Spleen (tissue), 11 donors: ENCODE measurements at regions not wholly inside any gene's neighbourhood (a gene's known extent, or its start where the extent isn't known, plus 50 kb on each side); places are given as distances from the start of the nearest gene placed in this dataset.

Source experiments
- DNase-seq: peaks from one replicate; pipeline ENCODE4 v3.0.0-alpha.2; 2020
- H3K27ac ChIP-seq, 8 donors: fragments of 200-600 bp; sonication (generic) in 7 of 8; 1 replicate in 4 of 8; 2 replicates in 4 of 8; pipeline versions ENCODE4 v1.5.0 to v1.8.0; 2016 to 2021; ENCODE audit warnings: inconsistent platforms in 4 of 8, mild to moderate bottlenecking in 4 of 8, moderate library complexity in 1 of 8
- H3K27me3 ChIP-seq, 7 donors: fragments of 200-600 bp; sonication (generic) in 6 of 7; replicated peaks in 1 of 7; 1 replicate in 4 of 7; 2 replicates in 3 of 7; pipeline versions ENCODE4 v1.5.0 to v1.8.0; 2016 to 2021; ENCODE audit warnings: inconsistent platforms in 3 of 7, mild to moderate bottlenecking in 1 of 7
- H3K36me3 ChIP-seq, 6 donors: fragments of 200-600 bp; sonication (generic) in 5 of 6; 1 replicate in 4 of 6; 2 replicates in 2 of 6; pipeline versions ENCODE4 v1.5.0 to v1.8.0; 2016 to 2021; ENCODE audit warnings: inconsistent platforms in 2 of 6
- H3K4me1 ChIP-seq, 6 donors: fragments of 200-600 bp; sonication (generic) in 5 of 6; 1 replicate in 3 of 6; 2 replicates in 3 of 6; pipeline versions ENCODE4 v1.5.0 to v1.8.0; 2016 to 2021; ENCODE audit warnings: inconsistent platforms in 3 of 6
- H3K4me3 ChIP-seq, 8 donors: fragments of 200-600 bp; sonication (generic) in 7 of 8; 1 replicate in 4 of 8; 2 replicates in 4 of 8; pipeline versions ENCODE4 v1.5.0 to v1.8.0; 2016 to 2021; ENCODE audit warnings: inconsistent platforms in 4 of 8, mild to moderate bottlenecking in 4 of 8, moderate library complexity in 2 of 8
- H3K9me3 ChIP-seq, 8 donors: fragments of 200-600 bp; sonication (generic) in 7 of 8; 1 replicate in 4 of 8; 2 replicates in 4 of 8; pipeline versions ENCODE4 v1.5.0 to v1.8.0; 2016 to 2021; ENCODE audit warnings: inconsistent platforms in 4 of 8
- CTCF ChIP-seq, 11 experiments: fragments of 200-600 bp in 7 of 11; fragments of 450-650 bp in 4 of 11; sonication (generic) in 4 of 11; IDR thresholded peaks in 8 of 11; conservative IDR thresholded peaks in 3 of 11; 1 replicate in 7 of 11; 2 replicates in 4 of 11; pipeline versions ENCODE4 v1.4.0 to v1.8.0; 2016 to 2021; ENCODE audit warnings: antibody characterized with exemption in 11 of 11, inconsistent platforms in 4 of 11, mild to moderate bottlenecking in 1 of 11
- POLR2A ChIP-seq, 3 donors: fragments of 450-650 bp; IDR thresholded peaks; one replicate each; pipeline ENCODE4 v1.5.1; 2017; ENCODE audit warnings: antibody characterized with exemption in 3 of 3, mild to moderate bottlenecking in 1 of 3
- POLR2AphosphoS5 ChIP-seq, 3 donors: sonication (generic); formaldehyde crosslinking; IDR thresholded peaks; one replicate each; pipeline ENCODE4 v1.5.1; 2017; ENCODE audit warnings: antibody characterized with exemption in 3 of 3
- WGBS, 5 donors: extraction: QIAGEN DNeasy Blood & Tissue Kit in 3 of 5; methylation state at CpG; one replicate each; pipeline versions ENCODE4 v1.1.5 to v1.1.7; 2013 to 2018; 5-methylcytosine and 5-hydroxymethylcytosine counted together
- intact Hi-C: fragments of 100-400 bp; cut with DNase I; formaldehyde crosslinking; loops from one replicate; pipeline ENCODE4 v1.15.0; 2023; ENCODE audit warnings: low total_unique reads
- donor health status: healthy with polysubstance abuse.
- donor health status: DM: no; HTN: no; CAD: no; lungs with moderate emphysema.
- donor health status: DM: no; HTN: no; CAD: no.
- donor health status: Bipolar disorder and iron deficiency.
- donor health status: healthy.
- donor health status: DM: no; HTN: no; CAD: no.
- donor health status: DM: yes; HTN: yes; CAD: no.

GRCh38 chr2:204331180-204331579, 214.1 kb upstream of the PARD3B start:
- Histone ChIP-seq H3K27me3 (peaks cover 0 to 6% (median 0%) of the 10 kb centered on the region in 7 donors), H3K4me1 (peaks cover 0 to 6% (median 0%) of the 10 kb centered on the region in 6 donors), H3K27ac (no peak overlapping the region), H3K36me3 (no peaks in the 10 kb centered on the region), H3K4me3 (no peak overlapping the region), H3K9me3 (no peaks in the 10 kb centered on the region)
- 91 to 93% (median 92%) methylated on average over 6 of the region's 6 CpGs for WGBS, 5 donors
- DNase-seq: no peak
- TF ChIP-seq POLR2A (IDR thresholded peaks at IDR 0.05) (no peak), CTCF (IDR thresholded peaks at IDR 0.05 in 8 of 11, conservative IDR thresholded peaks at IDR 0.05 in 3 of 11) (no peak), POLR2AphosphoS5 (IDR thresholded peaks at IDR 0.05) (no peak)
- intact Hi-C loops: no loop called here

- Histone ChIP-seq H3K27me3 (peaks cover 0 to 7% (median 0%) of the 10 kb centered on the region in 7 donors), H3K9me3 (no peaks in the 10 kb centered on the region), H3K4me1 (no peaks in the 10 kb centered on the region), H3K27ac (no peak overlapping the region), H3K36me3 (no peaks in the 10 kb centered on the region), H3K4me3 (no peak overlapping the region)
- TF ChIP-seq POLR2A (IDR thresholded peaks at IDR 0.05) (no peak), POLR2AphosphoS5 (IDR thresholded peaks at IDR 0.05) (no peak), CTCF (IDR thresholded peaks at IDR 0.05 in 8 of 11, conservative IDR thresholded peaks at IDR 0.05 in 3 of 11) (no peak)
- 80 to 93% (median 87%) methylated on average over 2 of the region's 2 CpGs for WGBS, 5 donors
- no peak for DNase-seq
- intact Hi-C loops: no loop called here
These were observed 213.3 kb upstream of the PARD3B start for GRCh38 chr2:204331988-204332387.

GRCh38 chr2:204332706-204333105, 212.6 kb upstream of the PARD3B start:
- no peaks in the 10 kb centered on the region for H3K36me3 ChIP-seq
- H3K4me1 ChIP-seq: no peaks in the 10 kb centered on the region
- H3K27ac ChIP-seq: no peak overlapping the region
- intact Hi-C loops: no loop called here
- no peak for TF ChIP-seq CTCF (IDR thresholded peaks at IDR 0.05 in 8 of 11, conservative IDR thresholded peaks at IDR 0.05 in 3 of 11)
- TF ChIP-seq POLR2AphosphoS5 (IDR thresholded peaks at IDR 0.05): no peak
- TF ChIP-seq POLR2A (IDR thresholded peaks at IDR 0.05): no peak
- WGBS, 5 donors: 71 to 85% (median 77%) methylated on average over 3 of the region's 3 CpGs
- H3K9me3 ChIP-seq: no peaks in the 10 kb centered on the region
- no peak overlapping the region for H3K4me3 ChIP-seq
- H3K27me3 ChIP-seq: peaks cover 0 to 7% (median 0%) of the 10 kb centered on the region in 7 donors
- no peak for DNase-seq

- TF ChIP-seq POLR2A (IDR thresholded peaks at IDR 0.05) (no peak), CTCF (IDR thresholded peaks at IDR 0.05 in 8 of 11, conservative IDR thresholded peaks at IDR 0.05 in 3 of 11) (no peak), POLR2AphosphoS5 (IDR thresholded peaks at IDR 0.05) (no peak)
- WGBS, 5 donors: 86 to 95% (median 91%) methylated on average over 3 of the region's 3 CpGs
These were observed 211.4 kb upstream of the PARD3B start for GRCh38 chr2:204333861-204334260.

More at GRCh38 chr2:204333861-204334260, 211.4 kb upstream of the PARD3B start:
- H3K36me3 ChIP-seq: no peaks in the 10 kb centered on the region
- no peak overlapping the region for H3K4me3 ChIP-seq
- peaks cover 0 to 12% (median 0%) of the 10 kb centered on the region in 7 donors for H3K27me3 ChIP-seq
- H3K4me1 ChIP-seq: no peaks in the 10 kb centered on the region
- H3K9me3 ChIP-seq: no peaks in the 10 kb centered on the region
- no peak overlapping the region for H3K27ac ChIP-seq
- intact Hi-C loops: no loop called here
- no peak for DNase-seq
